ENCODE measurements at regions not wholly inside any gene's neighbourhood (a gene's known extent, or its start where the extent isn't known, plus 50 kb on each side); places are given as distances from the start of the nearest gene placed in this dataset.

GRCh38 chrX:116873671-116874070, 410.9 kb upstream of the CT83 start:
- Histone ChIP-seq H3K27ac (ENCODE audit: insufficient read length, low read depth, low read length) (no peak overlapping the region), H3K79me1 (ENCODE audit: insufficient read depth, low read depth, low read length, poor library complexity, severe bottlenecking) (no peaks in the 10 kb centered on the region), H4K20me1 (ENCODE audit: control insufficient read depth, insufficient read depth, insufficient read length) (no peaks in the 10 kb centered on the region), H2BK12ac (ENCODE audit: insufficient read length, low read depth, low read length) (no peak overlapping the region), H4K5ac (ENCODE audit: insufficient read length, low read depth, low read length) (no peak overlapping the region), H3K9ac (ENCODE audit: extremely low read depth, insufficient read length, low read length) (no peak overlapping the region), H2AFZ (ENCODE audit: low read length) (no peak overlapping the region), H3K14ac (ENCODE audit: insufficient read depth, low read length) (no peak overlapping the region), H4K91ac (ENCODE audit: insufficient read length, low read depth, low read length) (no peak overlapping the region), H3K4ac (ENCODE audit: low read depth, low read length) (no peak overlapping the region), H2BK20ac (ENCODE audit: low read depth, low read length, poor library complexity, severe bottlenecking) (no peak overlapping the region), H3K9me3 (ENCODE audit: control insufficient read depth, low read depth, low read length) (no peaks in the 10 kb centered on the region), H2BK120ac (ENCODE audit: low read depth, low read length, poor library complexity, severe bottlenecking) (no peak overlapping the region), H2BK15ac (ENCODE audit: low read depth, low read length) (no peak overlapping the region), H3K4me2 (ENCODE audit: insufficient read depth, insufficient read length, low read length) (no peak overlapping the region), H4K8ac (replicated peaks; ENCODE audit: insufficient read length, low read depth, low read length) (no peak overlapping the region), H3K4me1 (ENCODE audit: insufficient read depth, low read length) (no peaks in the 10 kb centered on the region), H3K56ac (ENCODE audit: insufficient read length, low read depth, low read length) (no peak overlapping the region), H2BK5ac (ENCODE audit: insufficient read length, low read length) (no peak overlapping the region), H3K23ac (ENCODE audit: insufficient read length, low read depth, low read length) (no peak overlapping the region), H3K23me2 (ENCODE audit: insufficient read length, low read depth, low read length, poor library complexity, severe bottlenecking) (no peaks in the 10 kb centered on the region), H3T11ph (ENCODE audit: low read length) (no peak overlapping the region), H3K18ac (ENCODE audit: insufficient read length, low read depth, low read length) (no peak overlapping the region), H3K79me2 (ENCODE audit: insufficient read depth, low read length) (no peaks in the 10 kb centered on the region), H2AK5ac (ENCODE audit: insufficient read length, low read length) (no peak overlapping the region), H3K27me3 (ENCODE audit: insufficient read depth, low read length) (no peaks in the 10 kb centered on the region)
- H3K4me3 Mint-ChIP-seq = no peak overlapping the region
- whole genome bisulfite sequencing (ENCODE audit: extremely low coverage, insufficient read length, low lambda C conversion rate) = no CpG with 5 or more reads among the region's 3 CpGs
- no peaks in the 10 kb centered on the region for H3K9me3 Mint-ChIP-seq
- H3K27me3 Mint-ChIP-seq (ENCODE audit: low read depth) = no peaks in the 10 kb centered on the region
- H3K27ac Mint-ChIP-seq = no peak overlapping the region
- TF ChIP-seq CTCF (conservative IDR thresholded peaks at IDR 0.05) = no peak
- H3K36me3 Mint-ChIP-seq (ENCODE audit: insufficient read depth in 1 of 3, low read depth in 3 of 3) = no peaks in the 10 kb centered on the region
- no peaks in the 10 kb centered on the region for H3K4me1 Mint-ChIP-seq
- DNase-seq = no peak
